GM20000 (cell line): ENCODE measurements at regions not wholly inside any gene's neighbourhood (a gene's known extent, or its start where the extent isn't known, plus 50 kb on each side); places are given as distances from the start of the nearest gene placed in this dataset.
"Not testable (repeated sequence)": the region's sequence is repeated elsewhere in the genome, so short reads cannot be mapped to it uniquely, and the experiment has no call there.

Experiments used
- DNase-seq: peaks from one replicate; pipeline ENCODE4 v3.0.0; 2012; ENCODE audit warnings: low spot score
- CTCF ChIP-seq: IDR thresholded peaks from 2 replicates; pipeline ENCODE4 v1.5.1; 2012; ENCODE audit warnings: mild to moderate bottlenecking, control low read depth; ENCODE audit errors: extremely low read depth, missing control alignments

DNA sequence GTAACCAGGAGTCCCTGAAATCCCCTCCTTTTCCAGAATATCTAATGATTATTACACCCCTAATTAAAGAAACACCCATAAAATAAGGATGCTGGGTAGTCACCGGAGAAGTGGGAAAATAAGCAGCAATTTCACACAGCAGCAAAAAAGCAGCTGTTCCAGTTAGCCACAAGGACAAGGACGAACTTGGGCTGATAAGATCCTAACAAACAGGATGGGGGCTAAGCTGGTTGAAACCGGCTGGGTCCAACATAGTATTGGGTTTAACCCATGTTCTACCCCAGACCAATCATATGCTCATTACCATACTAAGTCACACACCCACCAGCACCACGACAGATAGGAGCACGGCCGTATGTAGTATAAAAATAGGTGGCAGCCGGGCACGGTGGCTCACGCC lies 100.7 kb downstream of the RPL10L start:
- TF ChIP-seq CTCF, result no peak
- DNase-seq, result no peak

GRCh38 chr14:46540986-46541385 lies 110.6 kb downstream of the RPL10L start:
- TF ChIP-seq CTCF, result no peak
- no peak for DNase-seq

- DNase-seq, result no peak
- TF ChIP-seq CTCF, result no peak
Observed at GRCh38 chr14:46519121-46519520, 132.5 kb downstream of the RPL10L start.

DNA sequence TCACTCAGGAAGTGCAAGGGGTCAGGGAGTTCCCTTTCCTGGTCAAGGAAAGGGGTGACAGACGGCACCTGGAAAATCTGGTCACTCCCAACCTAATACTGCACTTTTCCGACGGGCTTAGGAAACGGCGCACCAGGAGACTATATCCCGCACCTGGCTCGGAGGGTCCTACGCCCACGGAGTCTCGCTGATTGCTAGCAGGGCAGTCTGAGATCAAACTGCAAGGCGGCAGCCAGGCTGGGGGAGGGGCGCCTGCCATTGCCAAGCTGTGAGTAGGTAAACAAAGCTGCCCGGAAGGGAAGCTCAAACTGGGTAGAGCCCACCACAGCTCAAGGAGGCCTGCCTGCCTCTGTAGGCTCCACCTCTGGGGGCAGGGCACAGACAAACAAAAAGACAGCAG lies 142.8 kb downstream of the RPL10L start:
- not testable (repeated sequence) for DNase-seq

- TF ChIP-seq CTCF, result no peak
- no peak for DNase-seq
Observed at GRCh38 chr14:46499521-46499920, 152.1 kb downstream of the RPL10L start.

GRCh38 chr14:46496409-46496808 lies 155.2 kb downstream of the RPL10L start:
- no peak for DNase-seq
- no peak for TF ChIP-seq CTCF

- DNase-seq, result peak; percentile 21
- TF ChIP-seq CTCF, result no peak
Observed at GRCh38 chr14:46490238-46490685, 161.3 kb downstream of the RPL10L start.

DNA sequence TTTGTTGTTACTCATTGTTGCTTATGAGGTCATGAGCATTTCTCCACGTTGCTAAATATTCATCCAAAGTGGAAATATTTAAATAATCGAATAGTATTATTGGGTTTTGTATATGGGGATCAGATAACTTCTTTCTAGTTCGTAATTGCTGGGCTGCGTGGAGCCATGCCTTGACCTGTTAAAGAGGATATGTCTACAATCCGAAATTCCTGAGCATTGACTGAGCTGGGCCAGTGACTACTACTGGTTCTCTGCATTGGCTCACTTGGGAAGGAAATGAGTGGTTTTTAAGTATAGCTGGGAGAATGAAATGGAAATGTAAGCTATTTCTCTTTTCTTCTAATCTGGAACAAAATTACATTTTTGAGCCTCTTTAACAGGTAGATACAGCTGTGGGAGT lies 163.2 kb downstream of the RPL10L start:
- DNase-seq, result no peak
- TF ChIP-seq CTCF, result no peak
